H1 (cell line): ENCODE measurements at regions not wholly inside any gene's neighbourhood (a gene's known extent, or its start where the extent isn't known, plus 50 kb on each side); places are given as distances from the start of the nearest gene placed in this dataset.

Experiments
- SIX5 ChIP-seq: IDR thresholded peaks from 2 replicates; pipeline ENCODE4 v1.6.1; 2011; ENCODE audit warnings: mild to moderate bottlenecking, low read depth, low read length
- TF ChIP-seq, protein P1 (sequence below): IDR thresholded peaks from 2 replicates; pipeline ENCODE4 v1.6.1; 2012; ENCODE audit warnings: low read length, inconsistent platforms

DNA sequence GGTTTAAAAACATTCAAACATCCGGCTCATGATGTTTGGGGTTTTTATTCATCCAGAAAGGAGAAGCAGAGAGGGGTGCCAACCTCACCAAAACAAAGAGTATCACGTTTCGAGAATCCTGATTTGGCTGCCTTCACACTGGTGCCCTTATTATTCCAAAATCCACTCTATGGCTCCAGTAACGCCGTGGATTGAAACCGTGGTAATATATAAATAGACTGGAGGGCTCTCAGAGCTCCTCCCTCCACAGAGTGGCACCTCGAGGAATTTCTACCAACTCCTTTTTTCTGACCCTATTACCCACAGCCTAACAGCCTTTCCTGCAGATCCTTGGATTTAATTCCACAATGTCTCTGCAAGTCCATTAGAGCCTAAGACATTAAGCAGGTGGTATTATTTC lies 353.6 kb downstream of the CRPPA start (continued):
- TF ChIP-seq SIX5, result no peak
- TF ChIP-seq, protein P1, sequence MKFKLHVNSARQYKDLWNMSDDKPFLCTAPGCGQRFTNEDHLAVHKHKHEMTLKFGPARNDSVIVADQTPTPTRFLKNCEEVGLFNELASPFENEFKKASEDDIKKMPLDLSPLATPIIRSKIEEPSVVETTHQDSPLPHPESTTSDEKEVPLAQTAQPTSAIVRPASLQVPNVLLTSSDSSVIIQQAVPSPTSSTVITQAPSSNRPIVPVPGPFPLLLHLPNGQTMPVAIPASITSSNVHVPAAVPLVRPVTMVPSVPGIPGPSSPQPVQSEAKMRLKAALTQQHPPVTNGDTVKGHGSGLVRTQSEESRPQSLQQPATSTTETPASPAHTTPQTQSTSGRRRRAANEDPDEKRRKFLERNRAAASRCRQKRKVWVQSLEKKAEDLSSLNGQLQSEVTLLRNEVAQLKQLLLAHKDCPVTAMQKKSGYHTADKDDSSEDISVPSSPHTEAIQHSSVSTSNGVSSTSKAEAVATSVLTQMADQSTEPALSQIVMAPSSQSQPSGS, result no peak
